Mesenchymal stem cell (in vitro differentiated cells and primary cell): ENCODE measurements at regions not wholly inside any gene's neighbourhood (a gene's known extent, or its start where the extent isn't known, plus 50 kb on each side); places are given as distances from the start of the nearest gene placed in this dataset.
"Not testable (repeated sequence)": the region's sequence is repeated elsewhere in the genome, so short reads cannot be mapped to it uniquely, and the experiment has no call there.

ENCODE experiments used
- DNase-seq: peaks from one replicate; pipeline ENCODE4 v3.0.0-alpha.2; 2013
- H2AFZ ChIP-seq: one replicate; pipeline ENCODE4 v1.6.1; 2013; ENCODE audit warnings: low read depth, mild to moderate bottlenecking, control low read depth, inconsistent platforms, low read length, moderate library complexity
- H2AK5ac ChIP-seq: 2 replicates; pipeline ENCODE4 v1.6.1; 2013; ENCODE audit warnings: low read length, moderate library complexity, mild to moderate bottlenecking, inconsistent platforms; ENCODE audit not compliant: severe bottlenecking
- H2BK120ac ChIP-seq: one replicate; pipeline ENCODE4 v1.6.1; 2013; ENCODE audit warnings: low read depth, mild to moderate bottlenecking, inconsistent platforms, low read length, moderate library complexity
- H2BK12ac ChIP-seq, 2 experiments: one replicate each; pipeline ENCODE4 v1.6.1; 2013; ENCODE audit warnings: inconsistent platforms in 2 of 2, low read length in 2 of 2, mild to moderate bottlenecking in 2 of 2, moderate library complexity in 2 of 2, control low read depth in 1 of 2
- H2BK15ac ChIP-seq: one replicate; pipeline ENCODE4 v1.6.1; 2013; ENCODE audit warnings: mild to moderate bottlenecking, low read depth, inconsistent platforms; ENCODE audit not compliant: poor library complexity, severe bottlenecking
- H2BK5ac ChIP-seq: 2 replicates; pipeline ENCODE4 v1.6.1; 2013; ENCODE audit warnings: low read depth, mild to moderate bottlenecking, low read length, control low read depth, inconsistent platforms; ENCODE audit not compliant: poor library complexity, severe bottlenecking
- H3K14ac ChIP-seq, 2 experiments: one replicate each; pipeline ENCODE4 v1.6.1; 2013; ENCODE audit warnings: inconsistent platforms in 2 of 2, low read length in 2 of 2, control low read depth in 1 of 2, mild to moderate bottlenecking in 1 of 2, moderate library complexity in 1 of 2
- H3K18ac ChIP-seq, 2 experiments: one replicate each; pipeline ENCODE4 v1.6.1; 2013; ENCODE audit warnings: inconsistent platforms in 2 of 2, low read length in 2 of 2, control low read depth in 1 of 2, low read depth in 1 of 2, mild to moderate bottlenecking in 1 of 2
- H3K23ac ChIP-seq, 2 experiments: one replicate each; pipeline ENCODE4 v1.6.1; 2013; ENCODE audit warnings: inconsistent platforms in 2 of 2, low read length in 2 of 2, mild to moderate bottlenecking in 2 of 2, moderate library complexity in 2 of 2, control low read depth in 1 of 2
- H3K27ac ChIP-seq: 2 replicates; pipeline ENCODE4 v1.5.1; 2013; ENCODE audit warnings: mild to moderate bottlenecking, moderate library complexity, low read length, control low read depth, inconsistent platforms; ENCODE audit not compliant: poor library complexity, severe bottlenecking
- H3K27me3 ChIP-seq, 2 experiments: 2 replicates each; pipeline versions ENCODE4 v1.6.1 to v1.7.0; 2013; ENCODE audit warnings: low read length in 2 of 2, mild to moderate bottlenecking in 2 of 2, moderate library complexity in 2 of 2, control low read depth in 1 of 2, inconsistent platforms in 1 of 2; ENCODE audit not compliant: control insufficient read depth in 1 of 2, insufficient read depth in 1 of 2
- H3K36me3 ChIP-seq, 2 experiments: 2 replicates each; pipeline versions ENCODE4 v1.6.1 to v1.7.0; 2013; ENCODE audit warnings: low read length in 2 of 2, control low read depth in 1 of 2, inconsistent platforms in 1 of 2, low read depth in 1 of 2, mild to moderate bottlenecking in 1 of 2; ENCODE audit not compliant: insufficient read depth in 2 of 2, control insufficient read depth in 1 of 2
- H3K4ac ChIP-seq, 2 experiments: one replicate each; pipeline ENCODE4 v1.6.1; 2013; ENCODE audit warnings: inconsistent platforms in 2 of 2, low read length in 2 of 2, mild to moderate bottlenecking in 2 of 2, moderate library complexity in 2 of 2, control low read depth in 1 of 2, low read depth in 1 of 2
- H3K4me1 ChIP-seq: 2 replicates; pipeline ENCODE4 v1.6.1; 2013; ENCODE audit warnings: low read depth, low read length, control low read depth; ENCODE audit not compliant: control insufficient read depth, insufficient read depth
- H3K4me2 ChIP-seq: 2 replicates; pipeline ENCODE4 v1.6.1; 2013; ENCODE audit warnings: low read length, mild to moderate bottlenecking, inconsistent platforms; ENCODE audit not compliant: poor library complexity, severe bottlenecking
- H3K4me3 ChIP-seq, 2 experiments: 2 replicates each; pipeline versions ENCODE4 v1.5.1 to v1.7.0; 2013; ENCODE audit warnings: low read length in 2 of 2, mild to moderate bottlenecking in 2 of 2, control low read depth in 1 of 2, low read depth in 1 of 2; ENCODE audit not compliant: insufficient read depth in 1 of 2
- H3K79me1 ChIP-seq: replicated peaks from 2 replicates; pipeline ENCODE4 v1.6.1; 2013; ENCODE audit warnings: mild to moderate bottlenecking, control low read depth, low read length, inconsistent platforms; ENCODE audit not compliant: poor library complexity, severe bottlenecking
- H3K9ac ChIP-seq: 2 replicates; pipeline ENCODE4 v1.7.0; 2013; ENCODE audit warnings: mild to moderate bottlenecking, low read length, moderate library complexity
- H3K9me3 ChIP-seq: 2 replicates; pipeline ENCODE4 v1.7.0; 2013; ENCODE audit warnings: mild to moderate bottlenecking, low read length; ENCODE audit not compliant: control insufficient read depth
- H4K8ac ChIP-seq: one replicate; pipeline ENCODE4 v1.6.1; 2013; ENCODE audit warnings: inconsistent platforms, mild to moderate bottlenecking, low read length, moderate library complexity
- H4K91ac ChIP-seq: one replicate; pipeline ENCODE4 v1.6.1; 2013; ENCODE audit warnings: mild to moderate bottlenecking, low read length, inconsistent platforms
- WGBS: methylation state at CpG from one replicate; pipeline ENCODE4 v1.1.7; 2013; ENCODE audit warnings: mixed read lengths; 5-methylcytosine and 5-hydroxymethylcytosine counted together

GRCh38 chrX:51215856-51216255 is 116.8 kb upstream of the NUDT10 start:
- WGBS = 86% methylated on average over 1 of the region's 2 CpGs

GRCh38 chrX:51242212-51242611 is 90.4 kb upstream of the NUDT10 start:
- Histone ChIP-seq H3K79me1 (no peaks in the 10 kb centered on the region), H3K9ac (no peak overlapping the region), H4K91ac (no peak overlapping the region), H2BK5ac (no peak overlapping the region), H3K4me1 (no peaks in the 10 kb centered on the region), H2AFZ (no peak overlapping the region), H2BK12ac (no peak overlapping the region), H3K36me3 (no peaks in the 10 kb centered on the region), H3K27me3 (no peaks in the 10 kb centered on the region), H3K23ac (no peak overlapping the region), H2BK120ac (no peak overlapping the region), H3K4me3 (no peak overlapping the region), H3K18ac (no peak overlapping the region), H2BK15ac (no peak overlapping the region), H4K8ac (no peak overlapping the region), H3K14ac (no peak overlapping the region), H3K27ac (no peak overlapping the region), H3K4me2 (no peak overlapping the region), H3K4ac (no peak overlapping the region), H3K9me3 (peaks cover 65% of the 10 kb centered on the region), H2AK5ac (no peak overlapping the region)
- 40% methylated on average over 1 of the region's 4 CpGs for WGBS
- no peak for DNase-seq

More at GRCh38 chrX:51215856-51216255, 116.8 kb upstream of the NUDT10 start:
- H3K9ac ChIP-seq = no peak overlapping the region
- H2AK5ac ChIP-seq = no peak overlapping the region
- no peaks in the 10 kb centered on the region for H3K27me3 ChIP-seq
- no peak overlapping the region for H3K18ac ChIP-seq
- H3K4me2 ChIP-seq = no peak overlapping the region
- H2BK12ac ChIP-seq = no peak overlapping the region
- H3K27ac ChIP-seq = no peak overlapping the region
- H3K23ac ChIP-seq = no peak overlapping the region
- H4K91ac ChIP-seq = no peak overlapping the region
- no peak overlapping the region for H3K14ac ChIP-seq
- DNase-seq = no peak
- H3K4me1 ChIP-seq = no peaks in the 10 kb centered on the region
- no peak overlapping the region for H2BK5ac ChIP-seq
- H2BK120ac ChIP-seq = no peak overlapping the region
- no peak overlapping the region for H4K8ac ChIP-seq
- no peaks in the 10 kb centered on the region for H3K79me1 ChIP-seq
- no peaks in the 10 kb centered on the region for H3K36me3 ChIP-seq
- no peaks in the 10 kb centered on the region for H3K9me3 ChIP-seq
- no peak overlapping the region for H2BK15ac ChIP-seq
- no peak overlapping the region for H2AFZ ChIP-seq
- H3K4me3 ChIP-seq = no peak overlapping the region
- H3K4ac ChIP-seq = no peak overlapping the region

- H3K27me3 ChIP-seq = no peaks in the 10 kb centered on the region
- H2BK15ac ChIP-seq = no peak overlapping the region
- no peak overlapping the region for H3K4me2 ChIP-seq
- H3K27ac ChIP-seq = no peak overlapping the region
- H4K91ac ChIP-seq = no peak overlapping the region
- no peak for DNase-seq
- H3K23ac ChIP-seq = no peak overlapping the region
- H3K18ac ChIP-seq = no peak overlapping the region
- H3K14ac ChIP-seq = no peak overlapping the region
- no peak overlapping the region for H3K9ac ChIP-seq
- H2BK5ac ChIP-seq = no peak overlapping the region
- H2AK5ac ChIP-seq = no peak overlapping the region
- H3K4me1 ChIP-seq = no peaks in the 10 kb centered on the region
- no peaks in the 10 kb centered on the region for H3K79me1 ChIP-seq
- no peak overlapping the region for H2AFZ ChIP-seq
- no peak overlapping the region for H3K4me3 ChIP-seq
- H2BK12ac ChIP-seq = no peak overlapping the region
- no peaks in the 10 kb centered on the region for H3K36me3 ChIP-seq
- H2BK120ac ChIP-seq = no peak overlapping the region
- H3K9me3 ChIP-seq = no peaks in the 10 kb centered on the region
- no peak overlapping the region for H4K8ac ChIP-seq
- no peak overlapping the region for H3K4ac ChIP-seq
Observed at GRCh38 chrX:51257490-51257889, 75.1 kb upstream of the NUDT10 start.

- H3K18ac ChIP-seq, H3K4me1 ChIP-seq, H3K4me3 ChIP-seq, H2AK5ac ChIP-seq, H3K27me3 ChIP-seq, H4K91ac ChIP-seq, H2BK5ac ChIP-seq, H2BK120ac ChIP-seq, H2BK12ac ChIP-seq, DNase-seq, H3K23ac ChIP-seq, H3K36me3 ChIP-seq, H4K8ac ChIP-seq, H2BK15ac ChIP-seq, H3K4ac ChIP-seq, H3K9me3 ChIP-seq, H2AFZ ChIP-seq, H3K27ac ChIP-seq, H3K9ac ChIP-seq, H3K79me1 ChIP-seq, H3K14ac ChIP-seq, H3K4me2 ChIP-seq: not testable (repeated sequence)
- WGBS = 71% methylated on average over 9 of the region's 13 CpGs
Observed at GRCh38 chrX:51262271-51262670, 70.4 kb upstream of the NUDT10 start.
